ENCODE measurements at regions not wholly inside any gene's neighbourhood (a gene's known extent, or its start where the extent isn't known, plus 50 kb on each side); places are given as distances from the start of the nearest gene placed in this dataset.

DNA sequence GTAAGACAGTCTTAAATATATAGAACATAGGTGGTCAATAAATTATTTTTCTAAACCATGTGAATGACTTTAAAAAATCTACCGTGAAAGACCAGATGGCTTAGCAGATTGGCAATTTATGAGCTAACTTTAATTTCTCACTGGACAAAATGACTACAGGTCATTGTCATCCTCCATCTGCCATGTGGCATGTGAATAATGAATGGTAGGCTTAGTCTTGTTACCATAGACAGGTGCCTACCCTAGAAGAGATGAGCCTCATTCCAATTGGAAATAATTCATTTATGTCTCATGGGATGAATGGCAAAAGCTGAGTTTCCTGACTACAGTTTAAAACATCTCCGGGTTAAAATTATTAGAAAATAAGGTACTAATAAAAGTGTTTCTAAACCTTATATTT lies 1043.3 kb downstream of the FAT4 start:
- in situ Hi-C loops (cut with HindIII; ENCODE audit: low pct_unique_long_range_greater_than_20kb, low sequenced_read_pairs) = no loop called here
- TF ChIP-seq JUND (IDR thresholded peaks at IDR 0.05; ENCODE audit: low read depth) = no peak
- DNase-seq (ENCODE audit: low read depth in 1 of 2, low spot score in 1 of 2) = no peak

DNA sequence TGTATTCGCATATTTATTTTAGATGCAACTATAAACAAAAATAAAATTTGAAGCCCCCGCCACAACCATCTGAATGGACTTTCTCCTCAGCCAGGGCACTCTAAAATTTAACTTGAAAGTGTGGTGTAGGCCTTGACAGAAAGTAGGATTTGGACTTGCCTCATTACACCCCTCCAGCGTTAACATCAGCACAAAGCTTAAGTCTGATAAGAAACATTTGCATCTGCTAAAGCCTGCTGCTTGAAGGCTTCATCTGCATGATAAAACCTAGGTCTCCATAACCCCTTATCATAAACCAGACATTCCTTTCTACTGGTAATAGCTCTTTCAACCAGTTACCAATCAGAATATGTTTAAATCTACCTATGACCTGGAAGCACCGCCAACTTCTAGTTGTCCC lies 1046.5 kb downstream of the FAT4 start:
- DNase-seq (ENCODE audit: low read depth in 1 of 2, low spot score in 1 of 2) = no peak
- TF ChIP-seq JUND (IDR thresholded peaks at IDR 0.05; ENCODE audit: low read depth) = no peak
- in situ Hi-C loops (cut with HindIII; ENCODE audit: low pct_unique_long_range_greater_than_20kb, low sequenced_read_pairs) = no loop called here

DNA sequence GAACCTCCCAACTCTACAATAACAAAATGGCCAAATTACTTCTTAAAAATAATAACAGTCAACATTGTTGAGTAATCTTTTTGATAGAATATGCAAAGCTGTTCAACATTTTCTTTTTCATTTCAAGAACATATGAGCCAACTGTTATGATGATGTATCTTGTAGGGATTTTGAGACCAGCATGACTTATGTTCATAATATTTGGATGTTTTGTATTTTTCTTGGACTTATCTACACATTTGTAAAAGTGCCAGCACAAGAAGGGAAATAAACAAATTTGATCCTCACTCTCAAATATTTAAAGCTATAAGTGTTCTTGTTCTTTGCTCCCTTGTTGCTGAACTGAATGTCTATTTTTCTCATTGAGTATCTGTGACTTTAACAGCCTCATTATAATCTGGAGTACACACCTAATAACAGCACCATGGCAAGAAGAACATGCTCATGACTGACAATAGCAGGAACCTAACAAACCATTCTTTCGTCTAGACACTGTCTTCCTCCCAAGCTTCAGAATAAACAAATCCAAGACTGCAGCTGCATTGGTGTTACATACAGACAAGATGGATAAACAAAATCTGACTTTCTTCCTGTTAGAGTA lies 1049.7 kb downstream of the FAT4 start:
- DNase-seq (ENCODE audit: low read depth in 1 of 2, low spot score in 1 of 2) = no peak
- no peak for TF ChIP-seq JUND (IDR thresholded peaks at IDR 0.05; ENCODE audit: low read depth)
- in situ Hi-C loops (cut with HindIII; ENCODE audit: low pct_unique_long_range_greater_than_20kb, low sequenced_read_pairs) = no loop called here

DNA sequence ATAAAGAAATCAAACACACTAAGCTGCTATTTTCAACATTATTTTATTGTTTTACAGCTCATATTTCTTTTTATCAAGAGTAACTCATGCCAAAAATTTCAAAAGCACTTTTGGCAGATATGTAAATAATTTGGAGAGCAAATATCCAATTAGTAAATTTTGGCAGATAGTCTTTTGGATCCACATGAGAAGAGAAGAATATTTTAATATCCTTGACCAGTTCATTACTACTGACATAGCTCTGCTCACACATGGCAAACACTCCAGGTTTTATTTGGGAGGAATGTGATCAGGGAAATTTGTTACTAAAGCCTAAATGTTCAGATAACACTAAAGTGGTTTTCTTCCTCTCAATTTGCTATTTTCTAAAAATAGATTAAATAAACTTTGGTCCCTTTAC lies 1054.3 kb downstream of the FAT4 start:
- TF ChIP-seq JUND (IDR thresholded peaks at IDR 0.05; ENCODE audit: low read depth) = no peak
- no peak for DNase-seq (ENCODE audit: low read depth in 1 of 2, low spot score in 1 of 2)
- in situ Hi-C loops (cut with HindIII; ENCODE audit: low pct_unique_long_range_greater_than_20kb, low sequenced_read_pairs) = no loop called here

DNA sequence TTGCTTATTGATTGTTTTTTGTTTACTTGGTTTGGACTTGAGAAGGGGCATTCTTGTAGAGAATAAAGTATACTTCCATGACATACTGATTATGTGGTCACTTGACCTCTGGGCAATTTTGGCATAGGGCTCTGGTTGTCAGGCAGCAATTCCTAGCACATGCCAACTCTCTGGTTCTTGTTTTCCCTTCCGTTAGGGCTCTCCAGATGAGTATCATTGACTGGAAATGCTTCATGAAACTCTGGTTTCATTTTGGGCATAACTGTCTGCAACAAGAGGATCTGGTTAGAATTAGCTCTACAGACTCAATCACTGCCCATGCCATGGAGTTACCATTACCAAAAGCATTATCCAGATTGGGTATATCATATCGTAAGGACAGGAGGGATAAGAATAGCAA lies 1057.9 kb downstream of the FAT4 start:
- TF ChIP-seq JUND (IDR thresholded peaks at IDR 0.05; ENCODE audit: low read depth) = no peak
- DNase-seq (ENCODE audit: low read depth in 1 of 2, low spot score in 1 of 2) = no peak
- in situ Hi-C loops (cut with HindIII; ENCODE audit: low pct_unique_long_range_greater_than_20kb, low sequenced_read_pairs) = no loop called here

DNA sequence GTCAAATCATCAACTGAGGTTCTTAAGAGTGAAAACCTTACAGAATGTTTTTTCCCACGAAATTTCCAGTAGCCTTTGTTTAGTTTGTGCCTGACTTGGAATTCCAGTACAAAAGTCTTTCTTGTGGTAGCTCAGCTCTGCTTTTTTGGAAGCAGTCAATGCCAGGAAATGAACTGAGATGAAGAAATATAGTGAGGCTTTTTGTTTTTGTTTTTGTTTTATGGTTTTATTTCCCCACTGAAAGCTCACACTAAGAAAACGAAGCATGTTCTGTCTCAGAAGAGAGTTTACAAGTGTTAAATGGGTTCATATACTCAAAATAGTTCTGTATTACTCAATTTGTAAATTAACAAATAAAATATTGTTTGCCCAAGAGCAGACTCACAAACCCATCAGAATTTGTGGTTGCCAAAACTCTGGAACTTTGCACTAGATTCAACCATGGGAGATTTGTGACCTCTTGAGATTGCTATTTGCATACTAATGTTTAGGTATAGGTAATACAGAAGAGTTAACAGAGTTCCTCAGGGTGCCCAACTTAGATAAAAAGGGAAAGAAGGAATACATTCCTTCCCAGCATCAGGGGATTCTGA lies 1060.8 kb downstream of the FAT4 start:
- DNase-seq (ENCODE audit: low read depth in 1 of 2, low spot score in 1 of 2) = no peak
- no peak for TF ChIP-seq JUND (IDR thresholded peaks at IDR 0.05; ENCODE audit: low read depth)
- in situ Hi-C loops (cut with HindIII; ENCODE audit: low pct_unique_long_range_greater_than_20kb, low sequenced_read_pairs) = no loop called here

DNA sequence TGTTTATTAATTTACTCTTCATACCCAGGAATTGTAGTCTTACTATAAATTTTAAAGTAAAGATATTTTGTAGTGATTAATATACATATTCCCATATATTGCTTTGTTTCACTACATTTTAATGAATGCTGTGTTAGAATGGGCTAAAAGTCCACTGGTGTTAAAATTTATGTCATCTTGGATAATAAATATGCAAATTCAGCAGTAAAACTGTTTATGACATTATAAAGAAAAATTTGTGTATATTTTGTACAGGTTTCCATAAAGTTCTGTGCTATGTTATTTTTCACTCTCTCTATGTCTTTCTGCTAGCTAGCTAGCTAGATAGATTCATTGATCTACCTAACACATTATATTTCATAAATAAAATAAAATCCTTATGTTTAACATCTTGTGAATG lies 1071.2 kb downstream of the FAT4 start:
- no peak for DNase-seq (ENCODE audit: low read depth in 1 of 2, low spot score in 1 of 2)
- in situ Hi-C loops (cut with HindIII; ENCODE audit: low pct_unique_long_range_greater_than_20kb, low sequenced_read_pairs) = no loop called here
- TF ChIP-seq JUND (IDR thresholded peaks at IDR 0.05; ENCODE audit: low read depth) = no peak

DNA sequence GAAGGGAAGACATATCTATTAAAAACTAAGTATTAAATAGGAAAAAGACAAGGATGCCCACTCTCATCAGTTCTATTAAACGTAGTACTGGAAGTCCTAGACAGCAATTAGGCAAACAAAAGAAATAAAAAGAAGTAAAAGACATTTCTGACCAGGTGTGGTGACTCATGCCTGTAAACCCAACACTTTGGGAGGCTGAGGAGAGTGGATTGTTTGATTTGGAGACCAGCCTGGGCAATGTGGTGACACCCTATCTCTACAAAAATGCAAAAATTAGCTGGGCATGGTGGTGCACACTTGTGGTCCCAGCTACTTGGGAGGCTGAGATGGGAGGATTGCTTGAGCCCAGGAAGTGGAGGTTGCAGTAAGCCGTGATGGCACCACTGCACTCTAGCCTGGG lies 1071.8 kb downstream of the FAT4 start:
- in situ Hi-C loops (cut with HindIII; ENCODE audit: low pct_unique_long_range_greater_than_20kb, low sequenced_read_pairs) = no loop called here
- no peak for DNase-seq (ENCODE audit: low read depth in 1 of 2, low spot score in 1 of 2)
- TF ChIP-seq JUND (IDR thresholded peaks at IDR 0.05; ENCODE audit: low read depth) = no peak

DNA sequence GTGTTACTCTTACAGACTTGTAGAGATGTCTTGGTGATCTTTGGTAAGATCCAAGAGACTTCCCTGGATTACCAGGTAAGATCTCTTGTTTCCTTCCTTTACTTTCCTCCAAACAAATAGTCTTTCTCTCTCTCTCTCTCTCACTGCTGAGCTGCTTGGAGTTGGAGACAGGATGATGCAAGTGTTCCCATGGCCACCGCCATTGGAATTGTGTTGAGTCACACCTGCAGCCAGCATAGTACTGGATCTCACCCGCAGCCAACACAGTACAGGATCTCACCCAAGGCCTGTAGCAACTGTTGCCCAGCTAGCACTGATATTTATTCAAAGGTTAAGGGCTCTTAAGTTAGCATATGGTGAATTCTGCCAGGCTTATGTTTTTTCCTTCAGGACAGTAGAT lies 1080.9 kb downstream of the FAT4 start:
- in situ Hi-C loops (cut with HindIII; ENCODE audit: low pct_unique_long_range_greater_than_20kb, low sequenced_read_pairs) = no loop called here
- no peak for DNase-seq (ENCODE audit: low read depth in 1 of 2, low spot score in 1 of 2)
- no peak for TF ChIP-seq JUND (IDR thresholded peaks at IDR 0.05; ENCODE audit: low read depth)

DNA sequence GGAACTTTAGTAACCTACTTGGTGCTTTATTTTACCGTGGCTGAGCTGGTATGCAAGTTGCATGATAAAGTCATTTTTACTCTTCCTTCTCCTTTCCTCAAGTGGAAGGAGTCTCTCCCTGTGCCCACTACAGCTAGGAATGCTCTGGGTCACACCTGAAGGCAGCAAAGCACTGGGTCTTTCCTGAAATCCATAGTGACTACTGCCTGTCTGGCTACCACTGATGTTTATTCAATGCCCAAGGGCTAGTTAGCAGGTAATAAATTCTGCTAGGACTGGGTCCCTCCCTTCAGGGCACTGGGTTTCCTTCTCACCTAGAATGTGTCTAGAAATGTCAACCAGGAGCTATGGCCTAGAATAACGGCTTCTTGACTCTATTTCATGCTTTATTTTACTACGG lies 1081.4 kb downstream of the FAT4 start:
- in situ Hi-C loops (cut with HindIII; ENCODE audit: low pct_unique_long_range_greater_than_20kb, low sequenced_read_pairs) = no loop called here
- no peak for TF ChIP-seq JUND (IDR thresholded peaks at IDR 0.05; ENCODE audit: low read depth)
- DNase-seq (ENCODE audit: low read depth in 1 of 2, low spot score in 1 of 2) = no peak

DNA sequence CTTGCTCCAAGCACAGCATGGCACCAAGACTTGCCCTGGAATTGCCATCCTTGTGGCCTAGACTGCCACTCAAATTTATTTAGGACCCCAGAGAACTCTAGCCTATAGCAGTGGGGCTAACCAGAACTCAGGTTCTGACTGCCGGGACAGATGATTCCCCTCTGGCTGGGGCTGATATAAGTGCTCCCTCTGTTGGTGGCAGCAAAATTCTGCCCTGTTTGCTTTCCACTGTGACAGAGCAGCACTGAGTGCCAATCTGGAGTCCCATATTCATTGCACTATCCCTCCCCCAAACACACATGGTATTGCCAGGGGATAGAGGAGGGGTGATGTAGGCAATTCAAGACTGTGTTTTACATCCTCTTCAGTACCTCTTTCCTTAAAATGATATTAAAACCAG lies 1081.9 kb downstream of the FAT4 start:
- in situ Hi-C loops (cut with HindIII; ENCODE audit: low pct_unique_long_range_greater_than_20kb, low sequenced_read_pairs) = no loop called here
- TF ChIP-seq JUND (IDR thresholded peaks at IDR 0.05; ENCODE audit: low read depth) = no peak

DNA sequence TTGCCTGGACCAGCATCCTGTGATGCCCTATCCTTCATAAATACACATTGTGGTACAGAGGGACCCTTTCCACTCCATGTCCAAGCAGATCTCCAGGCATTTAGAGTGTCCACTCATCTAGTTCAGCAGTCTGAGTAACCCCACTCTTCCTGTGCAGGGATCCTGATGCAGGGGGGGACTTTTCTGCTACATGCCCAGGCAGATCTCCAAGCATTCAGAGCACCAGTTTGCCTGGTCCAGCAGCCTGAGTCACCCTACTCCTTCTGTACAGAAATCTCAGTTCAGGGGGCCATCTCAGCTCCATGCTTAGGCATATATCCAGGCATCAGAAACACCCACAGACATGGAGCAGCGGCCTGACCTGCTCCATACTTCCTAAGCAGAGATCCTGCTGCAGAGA lies 1089.8 kb downstream of the FAT4 start:
- in situ Hi-C loops (cut with HindIII; ENCODE audit: low pct_unique_long_range_greater_than_20kb, low sequenced_read_pairs) = no loop called here

More for the DNA sequence above, 1081.9 kb downstream of the FAT4 start:
- DNase-seq (ENCODE audit: low read depth in 1 of 2, low spot score in 1 of 2) = peak in 1 of 2 experiments; percentile 36

DNA sequence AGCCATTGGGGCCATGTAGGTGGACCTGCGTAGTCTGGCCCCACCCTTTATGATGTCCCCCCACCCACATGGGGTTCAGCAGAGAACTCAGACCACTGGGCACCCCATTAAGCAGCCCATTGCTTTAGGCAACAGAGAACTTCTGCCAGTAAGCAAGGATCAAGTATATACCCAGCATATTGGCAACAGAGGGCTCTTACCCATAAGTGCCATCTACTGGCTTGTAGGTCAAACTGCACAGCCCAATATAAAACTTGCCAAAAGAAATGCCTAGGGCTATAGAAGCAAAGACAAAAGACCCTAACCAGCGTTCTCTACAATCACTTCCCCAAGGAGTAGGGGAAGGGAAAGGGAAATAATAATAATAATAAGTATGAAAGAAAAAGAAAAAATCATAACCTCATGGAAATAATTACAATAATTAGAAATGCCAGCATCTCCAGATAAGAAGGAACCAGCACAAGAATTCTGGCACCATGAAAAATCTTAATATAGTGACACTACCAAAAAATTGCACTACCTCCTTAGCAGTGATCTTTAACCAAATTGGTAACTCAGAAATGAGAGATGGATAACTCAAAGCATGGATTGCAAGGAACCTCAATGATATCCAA lies 1090.7 kb downstream of the FAT4 start:
- no peak for TF ChIP-seq JUND (IDR thresholded peaks at IDR 0.05; ENCODE audit: low read depth)
- in situ Hi-C loops (cut with HindIII; ENCODE audit: low pct_unique_long_range_greater_than_20kb, low sequenced_read_pairs) = no loop called here
- peak in 1 of 2 experiments; percentile 39 for DNase-seq (ENCODE audit: low read depth in 1 of 2, low spot score in 1 of 2)

More for the DNA sequence above, 1089.8 kb downstream of the FAT4 start:
- no peak for DNase-seq (ENCODE audit: low read depth in 1 of 2, low spot score in 1 of 2)
- no peak for TF ChIP-seq JUND (IDR thresholded peaks at IDR 0.05; ENCODE audit: low read depth)
